ENCODE measurements at regions not wholly inside any gene's neighbourhood (a gene's known extent, or its start where the extent isn't known, plus 50 kb on each side); places are given as distances from the start of the nearest gene placed in this dataset.

GRCh38 chr15:93298901-93299300 lies 209.9 kb upstream of the RGMA start:
- 73 to 74% methylated on average over 9 of the region's 9 CpGs for WGBS, 2 experiments (ENCODE audit: low coverage in 1 of 2, low lambda C conversion rate in 2 of 2, missing lambda C conversion rate in 2 of 2)
- no peak overlapping the region for H3K4me3 ChIP-seq
- H3K4me2 ChIP-seq (ENCODE audit: unreplicated experiment): no peak overlapping the region
- H3K27ac ChIP-seq: no peak overlapping the region
- no peaks in the 10 kb centered on the region for H3K9me2 ChIP-seq (ENCODE audit: insufficient read depth)
- H3F3A ChIP-seq (ENCODE audit: insufficient read depth): no peaks in the 10 kb centered on the region
- H3K27me3 ChIP-seq (replicated peaks; ENCODE audit: insufficient read depth): no peaks in the 10 kb centered on the region
- H3K79me2 ChIP-seq (ENCODE audit: insufficient read depth): no peaks in the 10 kb centered on the region
- TF ChIP-seq EZH2 (IDR thresholded peaks at IDR 0.05; ENCODE audit: insufficient read depth, poor library complexity, severe bottlenecking): no peak
- H4K20me1 ChIP-seq (ENCODE audit: insufficient read depth): no peaks in the 10 kb centered on the region
- H2AFZ ChIP-seq: no peak overlapping the region
- H3K9me3 ChIP-seq (ENCODE audit: low read depth): no peaks in the 10 kb centered on the region
- no peak overlapping the region for H3K9ac ChIP-seq
- DNase-seq: no peak
- H3K36me3 ChIP-seq (ENCODE audit: low read depth): no peaks in the 10 kb centered on the region
- in situ Hi-C loops (cut with MboI): no loop called here
- no peaks in the 10 kb centered on the region for H3K4me1 ChIP-seq (ENCODE audit: insufficient read depth)

- no peaks in the 10 kb centered on the region for H3F3A ChIP-seq (ENCODE audit: insufficient read depth)
These were observed 207.9 kb upstream of the RGMA start for GRCh38 chr15:93296759-93297500.

GRCh38 chr15:93294896-93295295 lies 205.9 kb upstream of the RGMA start:
- 0% methylated on average over 1 of the region's 1 CpG for WGBS, 2 experiments (ENCODE audit: low coverage in 1 of 2, low lambda C conversion rate in 2 of 2, missing lambda C conversion rate in 2 of 2)
- Histone ChIP-seq H3K4me3 (no peak overlapping the region), H3K79me2 (ENCODE audit: insufficient read depth) (no peaks in the 10 kb centered on the region), H3K4me1 (ENCODE audit: insufficient read depth) (no peaks in the 10 kb centered on the region), H4K20me1 (ENCODE audit: insufficient read depth) (no peaks in the 10 kb centered on the region), H3K9me2 (ENCODE audit: insufficient read depth) (no peaks in the 10 kb centered on the region), H3K27ac (no peak overlapping the region), H2AFZ (no peak overlapping the region), H3K36me3 (ENCODE audit: low read depth) (no peaks in the 10 kb centered on the region), H3K9me3 (ENCODE audit: low read depth) (no peaks in the 10 kb centered on the region), H3F3A (ENCODE audit: insufficient read depth) (no peaks in the 10 kb centered on the region), H3K4me2 (ENCODE audit: unreplicated experiment) (no peak overlapping the region), H3K27me3 (replicated peaks; ENCODE audit: insufficient read depth) (no peaks in the 10 kb centered on the region), H3K9ac (no peak overlapping the region)
- DNase-seq: no peak
- in situ Hi-C loops (cut with MboI): no loop called here
- TF ChIP-seq EZH2 (IDR thresholded peaks at IDR 0.05; ENCODE audit: insufficient read depth, poor library complexity, severe bottlenecking) (no peak), EZH2phosphoT487 (IDR thresholded peaks at IDR 0.05; ENCODE audit: insufficient read depth, low read depth) (no peak)

More at GRCh38 chr15:93296759-93297500, 207.9 kb upstream of the RGMA start:
- Histone ChIP-seq H3K36me3 (ENCODE audit: low read depth) (no peaks in the 10 kb centered on the region), H3K27me3 (replicated peaks; ENCODE audit: insufficient read depth) (no peaks in the 10 kb centered on the region), H3K79me2 (ENCODE audit: insufficient read depth) (no peaks in the 10 kb centered on the region), H3K9me3 (ENCODE audit: low read depth) (no peaks in the 10 kb centered on the region), H3K4me3 (no peak overlapping the region), H4K20me1 (ENCODE audit: insufficient read depth) (no peaks in the 10 kb centered on the region), H2AFZ (no peak overlapping the region), H3K9ac (no peak overlapping the region), H3K4me2 (ENCODE audit: unreplicated experiment) (no peak overlapping the region), H3K4me1 (ENCODE audit: insufficient read depth) (no peaks in the 10 kb centered on the region), H3K9me2 (ENCODE audit: insufficient read depth) (no peaks in the 10 kb centered on the region), H3K27ac (no peak overlapping the region)
- no peak for TF ChIP-seq EZH2 (IDR thresholded peaks at IDR 0.05; ENCODE audit: insufficient read depth, poor library complexity, severe bottlenecking)
- no peak for TF ChIP-seq EZH2phosphoT487 (IDR thresholded peaks at IDR 0.05; ENCODE audit: insufficient read depth, low read depth)
- 26 to 27% methylated on average over 6 of the region's 6 CpGs for WGBS, 2 experiments (ENCODE audit: low coverage in 1 of 2, low lambda C conversion rate in 2 of 2, missing lambda C conversion rate in 2 of 2)
- in situ Hi-C loops (cut with MboI): no loop called here
- no peak for DNase-seq

GRCh38 chr15:93294066-93294465 lies 205.1 kb upstream of the RGMA start:
- no peaks in the 10 kb centered on the region for H4K20me1 ChIP-seq (ENCODE audit: insufficient read depth)
- H3K9me2 ChIP-seq (ENCODE audit: insufficient read depth): no peaks in the 10 kb centered on the region
- no peak overlapping the region for H3K4me3 ChIP-seq
- no peak overlapping the region for H3K4me2 ChIP-seq (ENCODE audit: unreplicated experiment)
- no peaks in the 10 kb centered on the region for H3K9me3 ChIP-seq (ENCODE audit: low read depth)
- no peaks in the 10 kb centered on the region for H3K79me2 ChIP-seq (ENCODE audit: insufficient read depth)
- no peaks in the 10 kb centered on the region for H3K36me3 ChIP-seq (ENCODE audit: low read depth)
- 0 to 13% methylated on average over 1 of the region's 1 CpG for WGBS, 2 experiments (ENCODE audit: low coverage in 1 of 2, low lambda C conversion rate in 2 of 2, missing lambda C conversion rate in 2 of 2)
- no peak overlapping the region for H2AFZ ChIP-seq
- no peak overlapping the region for H3K27ac ChIP-seq
- H3F3A ChIP-seq (ENCODE audit: insufficient read depth): no peaks in the 10 kb centered on the region
- in situ Hi-C loops (cut with MboI): no loop called here
- H3K27me3 ChIP-seq (replicated peaks; ENCODE audit: insufficient read depth): no peaks in the 10 kb centered on the region
- H3K4me1 ChIP-seq (ENCODE audit: insufficient read depth): no peaks in the 10 kb centered on the region
- H3K9ac ChIP-seq: no peak overlapping the region
- no peak for TF ChIP-seq EZH2phosphoT487 (IDR thresholded peaks at IDR 0.05; ENCODE audit: insufficient read depth, low read depth)
- no peak for TF ChIP-seq EZH2 (IDR thresholded peaks at IDR 0.05; ENCODE audit: insufficient read depth, poor library complexity, severe bottlenecking)
- no peak for DNase-seq
